Adrenal gland (tissue), 9 donors: ENCODE measurements at regions not wholly inside any gene's neighbourhood (a gene's known extent, or its start where the extent isn't known, plus 50 kb on each side); places are given as distances from the start of the nearest gene placed in this dataset.
"Not testable (repeated sequence)": the region's sequence is repeated elsewhere in the genome, so short reads cannot be mapped to it uniquely, and the experiment has no call there.

Source experiments
- DNase-seq, 7 donors: peaks; one replicate each; pipeline ENCODE4 v3.0.0-alpha.2; 2019 to 2020
- H3K27ac ChIP-seq, 5 donors: fragments of 200-600 bp; sonication (generic) in 4 of 5; 1 replicate in 3 of 5; 2 replicates in 2 of 5; pipeline versions ENCODE4 v1.5.1 to v1.8.0; 2016 to 2020; ENCODE audit warnings: mild to moderate bottlenecking in 1 of 5
- H3K27me3 ChIP-seq: fragments of 200-600 bp; 2 replicates; pipeline ENCODE4 v1.8.0; 2021
- H3K36me3 ChIP-seq, 2 donors: fragments of 200-600 bp; replicated peaks in 1 of 2; 1 replicate in 1 of 2; 2 replicates in 1 of 2; pipeline versions ENCODE4 v1.5.1 to v1.8.0; 2018 to 2022
- H3K4me1 ChIP-seq, 2 donors: fragments of 200-600 bp; replicated peaks in 1 of 2; 1 replicate in 1 of 2; 2 replicates in 1 of 2; pipeline versions ENCODE4 v1.5.1 to v1.8.0; 2018 to 2021
- H3K4me3 ChIP-seq, 4 donors: fragments of 200-600 bp; sonication (generic) in 3 of 4; one replicate each; pipeline ENCODE4 v1.5.1; 2016 to 2018
- H3K9me3 ChIP-seq, 3 donors: fragments of 200-600 bp; sonication (generic) in 1 of 3; replicated peaks in 1 of 3; 1 replicate in 2 of 3; 2 replicates in 1 of 3; pipeline versions ENCODE4 v1.5.1 to v1.8.0; 2016 to 2021
- CTCF ChIP-seq, 6 experiments: fragments of 450-650 bp in 4 of 6; fragments of 200-600 bp in 2 of 6; sonication (generic) in 1 of 6; IDR thresholded peaks; 1 replicate in 5 of 6; 2 replicates in 1 of 6; pipeline versions ENCODE4 v1.5.1 to v1.8.0; 2016 to 2021; ENCODE audit warnings: antibody characterized with exemption in 6 of 6, mild to moderate bottlenecking in 2 of 6, moderate library complexity in 1 of 6
- POLR2A ChIP-seq, 2 donors: fragments of 450-650 bp; IDR thresholded peaks; one replicate each; pipeline ENCODE4 v1.6.1; 2017; ENCODE audit warnings: antibody characterized with exemption in 2 of 2, mild to moderate bottlenecking in 2 of 2, moderate library complexity in 1 of 2
- WGBS, 4 donors: extraction: QIAGEN DNeasy Blood & Tissue Kit in 2 of 4; methylation state at CpG; one replicate each; pipeline versions ENCODE4 v1.1.5 to v1.1.7; 2013 to 2017; 5-methylcytosine and 5-hydroxymethylcytosine counted together
- intact Hi-C, 2 donors: fragments of 100-400 bp; cut with DNase I; formaldehyde crosslinking; loops; one replicate each; pipeline versions ENCODE4 v1.14.1 to v1.15.0; 2022 to 2023
- donor health status: healthy with polysubstance abuse.
- donor health status: Bipolar disorder and iron deficiency.
- donor health status: DM: yes; HTN: yes; CAD: no.
- donor health status: DM: no; HTN: no; CAD: no.
- donor health status: DM: no; HTN: no; CAD: no.

- TF ChIP-seq CTCF (IDR thresholded peaks at IDR 0.05) (no peak), POLR2A (IDR thresholded peaks at IDR 0.05) (no peak)
- DNase-seq = no peak
- Histone ChIP-seq H3K36me3 (no peaks in the 10 kb centered on the region), H3K4me3 (no peak overlapping the region), H3K27ac (no peak overlapping the region), H3K4me1 (no peaks in the 10 kb centered on the region), H3K9me3 (no peaks in the 10 kb centered on the region), H3K27me3 (no peaks in the 10 kb centered on the region)
- intact Hi-C loops = no loop called here
- WGBS, 4 donors = 54 to 61% (median 58%) methylated on average over 3 of the region's 3 CpGs
These were observed 231.0 kb downstream of the RAB11FIP4 start for GRCh38 chr17:31622500-31622899.

- intact Hi-C loops = no loop called here
- TF ChIP-seq CTCF (IDR thresholded peaks at IDR 0.05) (no peak), POLR2A (IDR thresholded peaks at IDR 0.05) (no peak)
These were observed 230.1 kb downstream of the RAB11FIP4 start for GRCh38 chr17:31621566-31621965.

GRCh38 chr17:31611053-31611452, 219.6 kb downstream of the RAB11FIP4 start:
- DNase-seq, intact Hi-C loops, H3K4me1 ChIP-seq, H3K27ac ChIP-seq, H3K36me3 ChIP-seq, H3K27me3 ChIP-seq, H3K9me3 ChIP-seq, H3K4me3 ChIP-seq: not testable (repeated sequence)
- 81 to 91% (median 83%) methylated on average over 4 of the region's 4 CpGs for WGBS, 4 donors

More at GRCh38 chr17:31621566-31621965, 230.1 kb downstream of the RAB11FIP4 start:
- H3K9me3 ChIP-seq = no peaks in the 10 kb centered on the region
- no peaks in the 10 kb centered on the region for H3K27me3 ChIP-seq
- H3K36me3 ChIP-seq = no peaks in the 10 kb centered on the region
- H3K4me1 ChIP-seq = no peaks in the 10 kb centered on the region
- DNase-seq = no peak
- H3K4me3 ChIP-seq = no peak overlapping the region
- 65 to 74% (median 73%) methylated on average over 4 of the region's 4 CpGs for WGBS, 4 donors
- H3K27ac ChIP-seq = no peak overlapping the region

- Histone ChIP-seq H3K4me3 (no peak overlapping the region), H3K27ac (no peak overlapping the region), H3K4me1 (no peaks in the 10 kb centered on the region), H3K27me3 (no peaks in the 10 kb centered on the region), H3K36me3 (no peaks in the 10 kb centered on the region), H3K9me3 (no peaks in the 10 kb centered on the region)
- DNase-seq = no peak
- 75 to 79% (median 78%) methylated on average over 6 of the region's 6 CpGs for WGBS, 4 donors
- intact Hi-C loops = no loop called here
- TF ChIP-seq POLR2A (IDR thresholded peaks at IDR 0.05) (no peak), CTCF (IDR thresholded peaks at IDR 0.05) (no peak)
These were observed 218.8 kb downstream of the RAB11FIP4 start for GRCh38 chr17:31609996-31610910.

GRCh38 chr17:31609331-31609730, 217.9 kb downstream of the RAB11FIP4 start:
- 85 to 96% (median 93%) methylated on average over 3 of the region's 3 CpGs for WGBS, 4 donors
- DNase-seq = no peak
- intact Hi-C loops = no loop called here
- H3K4me1 ChIP-seq = no peaks in the 10 kb centered on the region
- TF ChIP-seq POLR2A (IDR thresholded peaks at IDR 0.05) = no peak
- no peak for TF ChIP-seq CTCF (IDR thresholded peaks at IDR 0.05)
- no peak overlapping the region for H3K4me3 ChIP-seq
- H3K9me3 ChIP-seq = no peaks in the 10 kb centered on the region
- no peaks in the 10 kb centered on the region for H3K36me3 ChIP-seq
- no peaks in the 10 kb centered on the region for H3K27me3 ChIP-seq
- H3K27ac ChIP-seq = no peak overlapping the region
